Suppressor macrophage treated with lipopolysaccharide for 4 hours (primary cell): ENCODE measurements at regions not wholly inside any gene's neighbourhood (a gene's known extent, or its start where the extent isn't known, plus 50 kb on each side); places are given as distances from the start of the nearest gene placed in this dataset.
"Not testable (repeated sequence)": the region's sequence is repeated elsewhere in the genome, so short reads cannot be mapped to it uniquely, and the experiment has no call there.

Experiments used
- DNase-seq: peaks from one replicate; pipeline ENCODE4 v3.0.0-alpha.2; 2020

- no peak for DNase-seq
These were observed 587.6 kb upstream of the IL12A start for GRCh38 chr3:159401069-159401468.

GRCh38 chr3:159409711-159410110, 578.9 kb upstream of the IL12A start:
- DNase-seq: not testable (repeated sequence)

GRCh38 chr3:159413319-159413718, 575.3 kb upstream of the IL12A start:
- no peak for DNase-seq

- no peak for DNase-seq
These were observed 571.8 kb upstream of the IL12A start for GRCh38 chr3:159416856-159417255.

- DNase-seq: no peak
These were observed 570.9 kb upstream of the IL12A start for GRCh38 chr3:159417761-159418160.

GRCh38 chr3:159418571-159419526, 569.8 kb upstream of the IL12A start:
- DNase-seq: no peak

GRCh38 chr3:159429702-159430101, 558.9 kb upstream of the IL12A start:
- no peak for DNase-seq

GRCh38 chr3:159432682-159433340, 555.8 kb upstream of the IL12A start:
- DNase-seq: no peak

GRCh38 chr3:159439346-159439745, 549.3 kb upstream of the IL12A start:
- DNase-seq: no peak

GRCh38 chr3:159441279-159441678, 547.4 kb upstream of the IL12A start:
- no peak for DNase-seq

- DNase-seq: no peak
These were observed 545.4 kb upstream of the IL12A start for GRCh38 chr3:159443266-159443665.

- no peak for DNase-seq
These were observed 540.8 kb upstream of the IL12A start for GRCh38 chr3:159447841-159448240.

- no peak for DNase-seq
These were observed 539.7 kb upstream of the IL12A start for GRCh38 chr3:159448902-159449301.

- no peak for DNase-seq
These were observed 537.6 kb upstream of the IL12A start for GRCh38 chr3:159451067-159451466.

GRCh38 chr3:159451482-159451881, 537.2 kb upstream of the IL12A start:
- no peak for DNase-seq

- no peak for DNase-seq
These were observed 535.6 kb upstream of the IL12A start for GRCh38 chr3:159453036-159453435.

- no peak for DNase-seq
These were observed 534.7 kb upstream of the IL12A start for GRCh38 chr3:159453945-159454344.

GRCh38 chr3:159455741-159456181, 532.9 kb upstream of the IL12A start:
- no peak for DNase-seq

GRCh38 chr3:159458010-159458409, 530.6 kb upstream of the IL12A start:
- no peak for DNase-seq

- no peak for DNase-seq
These were observed 529.7 kb upstream of the IL12A start for GRCh38 chr3:159458982-159459381.

GRCh38 chr3:159472611-159473010, 516.0 kb upstream of the IL12A start:
- DNase-seq: no peak

GRCh38 chr3:159473206-159473605, 515.4 kb upstream of the IL12A start:
- no peak for DNase-seq

- DNase-seq: no peak
These were observed 508.6 kb upstream of the IL12A start for GRCh38 chr3:159480046-159480445.
